Transverse colon (tissue), 4 donors: ENCODE measurements at regions not wholly inside any gene's neighbourhood (a gene's known extent, or its start where the extent isn't known, plus 50 kb on each side); places are given as distances from the start of the nearest gene placed in this dataset.

Source experiments
- POLR2AphosphoS5 ChIP-seq, 3 donors: sonication (generic); formaldehyde crosslinking; IDR thresholded peaks; one replicate each; pipeline ENCODE4 v1.6.1; 2016; ENCODE audit warnings: antibody characterized with exemption in 3 of 3
- TF ChIP-seq, protein P1 (sequence below), 5 experiments: fragments of 200-600 bp in 3 of 5; fragments of 450-650 bp in 2 of 5; sonication (generic) in 3 of 5; IDR thresholded peaks; 1 replicate in 2 of 5; 2 replicates in 3 of 5; pipeline ENCODE4 v1.5.1; 2016 to 2017; ENCODE audit warnings: antibody characterized with exemption in 5 of 5, inconsistent platforms in 3 of 5, mild to moderate bottlenecking in 2 of 5, moderate library complexity in 1 of 5

DNA sequence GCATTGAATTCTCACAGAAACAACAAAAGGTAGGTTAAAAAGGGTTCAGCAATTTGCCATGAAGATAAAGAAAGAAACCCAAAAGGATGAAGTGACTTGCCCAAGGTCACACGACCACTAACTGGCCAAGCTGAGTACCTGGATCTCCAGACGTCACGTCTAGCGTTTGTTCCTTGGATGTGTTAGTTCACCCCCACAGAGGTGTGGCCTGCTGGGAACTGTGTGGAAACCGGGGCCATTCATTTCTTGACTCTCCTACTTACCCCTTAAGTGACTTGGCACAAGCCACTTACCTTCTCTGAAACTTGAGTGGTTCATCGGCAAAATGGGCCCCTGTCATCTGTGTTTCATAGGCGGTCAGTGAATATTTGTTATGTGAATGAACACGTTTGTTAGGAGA lies 244.3 kb upstream of the SLCO3A1 start:
- TF ChIP-seq, protein P1, sequence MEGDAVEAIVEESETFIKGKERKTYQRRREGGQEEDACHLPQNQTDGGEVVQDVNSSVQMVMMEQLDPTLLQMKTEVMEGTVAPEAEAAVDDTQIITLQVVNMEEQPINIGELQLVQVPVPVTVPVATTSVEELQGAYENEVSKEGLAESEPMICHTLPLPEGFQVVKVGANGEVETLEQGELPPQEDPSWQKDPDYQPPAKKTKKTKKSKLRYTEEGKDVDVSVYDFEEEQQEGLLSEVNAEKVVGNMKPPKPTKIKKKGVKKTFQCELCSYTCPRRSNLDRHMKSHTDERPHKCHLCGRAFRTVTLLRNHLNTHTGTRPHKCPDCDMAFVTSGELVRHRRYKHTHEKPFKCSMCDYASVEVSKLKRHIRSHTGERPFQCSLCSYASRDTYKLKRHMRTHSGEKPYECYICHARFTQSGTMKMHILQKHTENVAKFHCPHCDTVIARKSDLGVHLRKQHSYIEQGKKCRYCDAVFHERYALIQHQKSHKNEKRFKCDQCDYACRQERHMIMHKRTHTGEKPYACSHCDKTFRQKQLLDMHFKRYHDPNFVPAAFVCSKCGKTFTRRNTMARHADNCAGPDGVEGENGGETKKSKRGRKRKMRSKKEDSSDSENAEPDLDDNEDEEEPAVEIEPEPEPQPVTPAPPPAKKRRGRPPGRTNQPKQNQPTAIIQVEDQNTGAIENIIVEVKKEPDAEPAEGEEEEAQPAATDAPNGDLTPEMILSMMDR (IDR thresholded peaks at IDR 0.05), result no peak
- TF ChIP-seq POLR2AphosphoS5 (IDR thresholded peaks at IDR 0.05), result no peak
